ENCODE measurements at regions not wholly inside any gene's neighbourhood (a gene's known extent, or its start where the extent isn't known, plus 50 kb on each side); places are given as distances from the start of the nearest gene placed in this dataset.

GRCh38 chr3:139281522-139282196 is 62.2 kb upstream of the MRPS22 start:
- DNase-seq (ENCODE audit: low spot score) = no peak
- H3K27me3 Mint-ChIP-seq (ENCODE audit: insufficient read depth, low read depth) = peaks cover 2% of the 10 kb centered on the region

GRCh38 chr3:139283301-139283700 is 60.5 kb upstream of the MRPS22 start:
- Mint-ChIP-seq H3K36me3 (no peaks in the 10 kb centered on the region), H3K9me3 (peaks cover 3% of the 10 kb centered on the region), H3K27ac (peak overlapping the region; percentile 25), H3K27me3 (ENCODE audit: insufficient read depth, low read depth) (peaks cover 9% of the 10 kb centered on the region), H3K4me1 (peaks cover 11% of the 10 kb centered on the region), H3K4me3 (no peak overlapping the region)
- H3K27ac ChIP-seq = no peak overlapping the region
- no peaks in the 10 kb centered on the region for H3K4me1 ChIP-seq
- H2AFZ ChIP-seq (replicated peaks) = no peak overlapping the region
- no peak overlapping the region for H3K9ac ChIP-seq
- H3K4me2 ChIP-seq = no peak overlapping the region
- no peaks in the 10 kb centered on the region for H3K27me3 ChIP-seq
- no peaks in the 10 kb centered on the region for H4K20me1 ChIP-seq (ENCODE audit: low read depth)
- H3K9me3 ChIP-seq (ENCODE audit: low read depth) = no peaks in the 10 kb centered on the region
- no peak for DNase-seq (ENCODE audit: low spot score)
- H3F3A ChIP-seq (ENCODE audit: low read depth) = no peaks in the 10 kb centered on the region
- no peaks in the 10 kb centered on the region for H3K36me3 ChIP-seq
- H3K79me2 ChIP-seq (ENCODE audit: low read depth) = no peaks in the 10 kb centered on the region
- TF ChIP-seq CTCF (IDR thresholded peaks at IDR 0.05) (no peak), EZH2 (IDR thresholded peaks at IDR 0.05) (no peak), EZH2phosphoT487 (IDR thresholded peaks at IDR 0.05) (no peak)
- H3K4me3 ChIP-seq = no peak overlapping the region

More at GRCh38 chr3:139281522-139282196, 62.2 kb upstream of the MRPS22 start:
- Histone ChIP-seq H3K9me3 (ENCODE audit: low read depth) (no peaks in the 10 kb centered on the region), H2AFZ (replicated peaks) (no peak overlapping the region), H3K4me1 (no peaks in the 10 kb centered on the region), H3K9ac (no peak overlapping the region), H3K79me2 (ENCODE audit: low read depth) (no peaks in the 10 kb centered on the region), H3K27ac (no peak overlapping the region), H3F3A (ENCODE audit: low read depth) (no peaks in the 10 kb centered on the region), H3K4me3 (no peak overlapping the region), H4K20me1 (ENCODE audit: low read depth) (no peaks in the 10 kb centered on the region), H3K4me2 (no peak overlapping the region), H3K36me3 (no peaks in the 10 kb centered on the region), H3K27me3 (no peaks in the 10 kb centered on the region)
- peaks cover 8% of the 10 kb centered on the region for H3K4me1 Mint-ChIP-seq
- no peak overlapping the region for H3K27ac Mint-ChIP-seq
- peaks cover 8% of the 10 kb centered on the region for H3K9me3 Mint-ChIP-seq
- H3K4me3 Mint-ChIP-seq = no peak overlapping the region
- TF ChIP-seq EZH2 (IDR thresholded peaks at IDR 0.05) = no peak
- no peak for TF ChIP-seq EZH2phosphoT487 (IDR thresholded peaks at IDR 0.05)
- TF ChIP-seq CTCF (IDR thresholded peaks at IDR 0.05) = no peak
- H3K36me3 Mint-ChIP-seq = no peaks in the 10 kb centered on the region

- Histone ChIP-seq H2AFZ (replicated peaks) (no peak overlapping the region), H3K4me3 (no peak overlapping the region), H3K4me1 (no peaks in the 10 kb centered on the region), H3K79me2 (ENCODE audit: low read depth) (no peaks in the 10 kb centered on the region), H3K4me2 (no peak overlapping the region), H3F3A (ENCODE audit: low read depth) (no peaks in the 10 kb centered on the region), H3K27me3 (no peaks in the 10 kb centered on the region), H3K9me3 (ENCODE audit: low read depth) (no peaks in the 10 kb centered on the region), H4K20me1 (ENCODE audit: low read depth) (no peaks in the 10 kb centered on the region), H3K36me3 (no peaks in the 10 kb centered on the region), H3K9ac (no peak overlapping the region), H3K27ac (no peak overlapping the region)
- H3K27ac Mint-ChIP-seq = no peak overlapping the region
- TF ChIP-seq EZH2phosphoT487 (IDR thresholded peaks at IDR 0.05) (no peak), EZH2 (IDR thresholded peaks at IDR 0.05) (no peak), CTCF (IDR thresholded peaks at IDR 0.05) (no peak)
- no peak for DNase-seq (ENCODE audit: low spot score)
- peaks cover 14% of the 10 kb centered on the region for H3K4me1 Mint-ChIP-seq
- peaks cover under 1% of the 10 kb centered on the region for H3K9me3 Mint-ChIP-seq
- no peak overlapping the region for H3K4me3 Mint-ChIP-seq
- no peaks in the 10 kb centered on the region for H3K36me3 Mint-ChIP-seq
- peaks cover 10% of the 10 kb centered on the region for H3K27me3 Mint-ChIP-seq (ENCODE audit: insufficient read depth, low read depth)
Observed at GRCh38 chr3:139284221-139284620, 59.6 kb upstream of the MRPS22 start.

Data from neural progenitor cell (in vitro differentiated cells).